ENCODE measurements at regions not wholly inside any gene's neighbourhood (a gene's known extent, or its start where the extent isn't known, plus 50 kb on each side); places are given as distances from the start of the nearest gene placed in this dataset.

DNA sequence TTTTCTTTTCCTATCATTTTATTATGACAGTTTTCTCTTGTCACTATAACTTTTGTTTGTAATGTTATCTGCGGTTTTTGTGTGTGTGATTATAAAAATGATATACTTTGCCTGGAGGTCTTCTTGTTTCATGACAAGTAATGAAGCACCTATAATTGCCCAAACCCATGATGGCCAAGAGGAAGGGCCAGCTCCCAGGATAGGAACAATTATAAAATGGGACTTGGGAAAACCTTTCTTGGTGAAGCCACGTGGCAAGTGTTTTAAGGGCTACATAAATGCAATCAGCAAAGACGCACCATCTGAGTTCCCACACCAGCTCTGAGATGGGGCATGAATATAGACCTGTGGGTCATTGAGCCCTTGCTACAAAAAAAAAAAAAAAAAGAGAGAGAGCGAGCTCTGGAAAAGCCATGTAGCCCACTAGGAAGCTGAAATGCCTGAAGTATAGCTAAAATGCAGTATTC is 462.6 kb upstream of the RUNX1 start:
- TF ChIP-seq YY1 (IDR thresholded peaks at IDR 0.05; ENCODE audit: low read depth) (no peak), CEBPB (IDR thresholded peaks at IDR 0.05) (no peak), CREB1 (IDR thresholded peaks at IDR 0.05; ENCODE audit: low read depth) (no peak), ZBTB7A (IDR thresholded peaks at IDR 0.05; ENCODE audit: low read depth) (no peak), EP300 (IDR thresholded peaks at IDR 0.05; ENCODE audit: borderline replicate concordance) (no peak)
- TF ChIP-seq, protein P1, sequence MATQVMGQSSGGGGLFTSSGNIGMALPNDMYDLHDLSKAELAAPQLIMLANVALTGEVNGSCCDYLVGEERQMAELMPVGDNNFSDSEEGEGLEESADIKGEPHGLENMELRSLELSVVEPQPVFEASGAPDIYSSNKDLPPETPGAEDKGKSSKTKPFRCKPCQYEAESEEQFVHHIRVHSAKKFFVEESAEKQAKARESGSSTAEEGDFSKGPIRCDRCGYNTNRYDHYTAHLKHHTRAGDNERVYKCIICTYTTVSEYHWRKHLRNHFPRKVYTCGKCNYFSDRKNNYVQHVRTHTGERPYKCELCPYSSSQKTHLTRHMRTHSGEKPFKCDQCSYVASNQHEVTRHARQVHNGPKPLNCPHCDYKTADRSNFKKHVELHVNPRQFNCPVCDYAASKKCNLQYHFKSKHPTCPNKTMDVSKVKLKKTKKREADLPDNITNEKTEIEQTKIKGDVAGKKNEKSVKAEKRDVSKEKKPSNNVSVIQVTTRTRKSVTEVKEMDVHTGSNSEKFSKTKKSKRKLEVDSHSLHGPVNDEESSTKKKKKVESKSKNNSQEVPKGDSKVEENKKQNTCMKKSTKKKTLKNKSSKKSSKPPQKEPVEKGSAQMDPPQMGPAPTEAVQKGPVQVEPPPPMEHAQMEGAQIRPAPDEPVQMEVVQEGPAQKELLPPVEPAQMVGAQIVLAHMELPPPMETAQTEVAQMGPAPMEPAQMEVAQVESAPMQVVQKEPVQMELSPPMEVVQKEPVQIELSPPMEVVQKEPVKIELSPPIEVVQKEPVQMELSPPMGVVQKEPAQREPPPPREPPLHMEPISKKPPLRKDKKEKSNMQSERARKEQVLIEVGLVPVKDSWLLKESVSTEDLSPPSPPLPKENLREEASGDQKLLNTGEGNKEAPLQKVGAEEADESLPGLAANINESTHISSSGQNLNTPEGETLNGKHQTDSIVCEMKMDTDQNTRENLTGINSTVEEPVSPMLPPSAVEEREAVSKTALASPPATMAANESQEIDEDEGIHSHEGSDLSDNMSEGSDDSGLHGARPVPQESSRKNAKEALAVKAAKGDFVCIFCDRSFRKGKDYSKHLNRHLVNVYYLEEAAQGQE (IDR thresholded peaks at IDR 0.05; ENCODE audit: low read depth), result no peak

DNA sequence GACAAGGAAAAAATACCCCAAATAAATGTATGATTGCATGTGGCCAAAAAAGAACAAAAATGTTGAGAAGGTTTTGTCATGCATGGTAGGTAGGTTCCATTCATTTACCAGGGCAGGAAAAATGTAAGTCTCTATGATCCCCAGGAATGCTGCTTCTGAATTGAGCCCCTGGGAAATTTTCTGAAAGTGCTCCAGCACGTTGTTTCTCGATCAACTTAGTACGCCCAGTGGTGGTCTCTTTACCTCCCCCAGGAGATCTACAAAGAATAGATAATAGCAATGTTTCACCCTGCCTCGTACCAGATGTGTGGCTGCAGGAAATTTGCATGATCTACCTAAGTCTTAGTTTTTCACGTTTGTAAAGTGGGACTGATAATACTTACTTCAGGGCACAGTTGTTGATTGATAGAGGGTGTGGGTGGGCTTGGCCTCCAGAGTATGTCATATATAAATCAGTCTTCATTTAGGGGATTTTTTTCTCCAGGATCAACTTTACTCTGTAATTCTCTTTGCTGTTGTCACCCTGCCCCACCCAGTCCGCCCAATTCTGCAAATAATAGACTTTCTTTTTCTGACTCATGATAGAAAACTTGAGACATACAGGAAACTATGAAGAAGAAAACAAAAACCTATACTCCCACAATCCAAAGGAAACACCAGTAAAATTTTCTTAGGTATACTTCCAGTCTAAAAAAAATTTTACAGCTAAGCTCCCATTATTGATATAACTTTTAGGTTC is 462.0 kb upstream of the RUNX1 start:
- TF ChIP-seq RAD21 (IDR thresholded peaks at IDR 0.05; ENCODE audit: low read depth) (no peak), EP300 (IDR thresholded peaks at IDR 0.05; ENCODE audit: borderline replicate concordance) (no peak), NFIC (IDR thresholded peaks at IDR 0.05) (no peak), CREB1 (IDR thresholded peaks at IDR 0.05; ENCODE audit: low read depth) (no peak), TEAD4 (IDR thresholded peaks at IDR 0.05) (no peak), TAF1 (IDR thresholded peaks at IDR 0.05; ENCODE audit: low read depth) (no peak), CEBPB (IDR thresholded peaks at IDR 0.05) (no peak), FOXM1 (IDR thresholded peaks at IDR 0.05; ENCODE audit: borderline replicate concordance, low read depth) (no peak)
- TF ChIP-seq, protein P2, sequence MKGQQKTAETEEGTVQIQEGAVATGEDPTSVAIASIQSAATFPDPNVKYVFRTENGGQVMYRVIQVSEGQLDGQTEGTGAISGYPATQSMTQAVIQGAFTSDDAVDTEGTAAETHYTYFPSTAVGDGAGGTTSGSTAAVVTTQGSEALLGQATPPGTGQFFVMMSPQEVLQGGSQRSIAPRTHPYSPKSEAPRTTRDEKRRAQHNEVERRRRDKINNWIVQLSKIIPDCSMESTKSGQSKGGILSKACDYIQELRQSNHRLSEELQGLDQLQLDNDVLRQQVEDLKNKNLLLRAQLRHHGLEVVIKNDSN (IDR thresholded peaks at IDR 0.05), result no peak
- TF ChIP-seq, protein P1 (IDR thresholded peaks at IDR 0.05; ENCODE audit: low read depth), result no peak
- TF ChIP-seq, protein P3, sequence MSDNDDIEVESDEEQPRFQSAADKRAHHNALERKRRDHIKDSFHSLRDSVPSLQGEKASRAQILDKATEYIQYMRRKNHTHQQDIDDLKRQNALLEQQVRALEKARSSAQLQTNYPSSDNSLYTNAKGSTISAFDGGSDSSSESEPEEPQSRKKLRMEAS (IDR thresholded peaks at IDR 0.05), result no peak

DNA sequence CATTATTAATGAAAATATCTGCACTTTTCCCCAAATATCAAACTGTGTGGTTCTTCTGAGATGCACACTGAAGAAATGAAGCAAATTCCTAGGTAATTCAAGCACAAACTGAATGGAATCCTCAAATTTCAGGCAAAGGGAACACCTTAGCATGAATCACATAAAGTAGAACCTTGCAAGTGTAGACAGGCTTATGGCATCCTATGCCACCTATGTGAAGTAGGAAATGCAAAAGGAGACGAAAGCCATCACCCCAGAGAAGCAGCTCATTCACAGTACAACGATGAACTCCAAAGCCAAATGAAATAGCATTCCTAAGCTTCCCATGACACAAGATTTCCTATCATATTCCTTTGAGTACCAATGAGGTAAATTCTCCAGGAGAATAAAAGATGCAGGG is 461.2 kb upstream of the RUNX1 start:
- TF ChIP-seq CEBPB (IDR thresholded peaks at IDR 0.05) (no peak), CREB1 (IDR thresholded peaks at IDR 0.05; ENCODE audit: low read depth) (no peak), EP300 (IDR thresholded peaks at IDR 0.05; ENCODE audit: borderline replicate concordance) (no peak), YY1 (IDR thresholded peaks at IDR 0.05; ENCODE audit: low read depth) (no peak), TAF1 (IDR thresholded peaks at IDR 0.05; ENCODE audit: low read depth) (no peak), ZBTB7A (IDR thresholded peaks at IDR 0.05; ENCODE audit: low read depth) (no peak), NFIC (IDR thresholded peaks at IDR 0.05) (no peak), RAD21 (IDR thresholded peaks at IDR 0.05; ENCODE audit: low read depth) (no peak), FOXM1 (IDR thresholded peaks at IDR 0.05; ENCODE audit: borderline replicate concordance, low read depth) (no peak), TCF12 (IDR thresholded peaks at IDR 0.05; ENCODE audit: low read depth) (no peak), TEAD4 (IDR thresholded peaks at IDR 0.05) (no peak), EGR1 (IDR thresholded peaks at IDR 0.05) (no peak)
- TF ChIP-seq, protein P3 (IDR thresholded peaks at IDR 0.05), result no peak
- TF ChIP-seq, protein P2 (IDR thresholded peaks at IDR 0.05), result no peak
- TF ChIP-seq, protein P1 (IDR thresholded peaks at IDR 0.05; ENCODE audit: low read depth), result no peak

DNA sequence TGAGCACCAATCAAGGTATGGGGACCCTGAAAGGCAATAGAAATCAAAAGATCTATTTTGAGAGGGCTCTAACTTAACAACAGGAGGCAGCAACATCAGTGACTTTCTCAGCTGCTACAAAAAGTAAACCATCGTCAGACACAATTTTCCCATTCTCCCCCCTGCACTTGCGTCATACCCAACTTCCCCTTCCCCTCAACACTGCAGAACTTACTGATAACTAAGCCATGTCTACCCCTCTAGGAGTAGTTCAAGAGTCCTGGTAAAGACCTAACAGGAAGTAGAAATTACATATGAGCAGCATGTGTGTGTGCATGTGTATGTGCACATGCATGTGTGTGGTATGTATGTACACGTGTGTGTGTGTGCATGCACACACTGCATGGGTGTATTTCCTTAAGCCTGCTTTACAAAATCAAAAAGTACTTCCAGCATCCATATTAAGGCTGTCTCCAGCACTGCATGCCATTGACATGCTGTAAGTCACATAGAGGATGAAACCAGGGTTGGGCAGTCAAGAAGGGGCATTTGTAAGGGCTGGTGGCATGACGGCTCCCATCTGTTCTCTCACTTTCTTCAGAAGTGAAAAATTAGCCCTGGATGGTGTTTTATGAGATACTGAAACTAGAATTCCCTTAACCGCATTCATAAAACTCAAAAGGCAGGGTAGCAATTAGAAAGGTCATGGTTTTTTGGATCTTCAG is 460.1 kb upstream of the RUNX1 start:
- TF ChIP-seq YY1 (IDR thresholded peaks at IDR 0.05; ENCODE audit: low read depth), result no peak
- TF ChIP-seq, protein P3 (IDR thresholded peaks at IDR 0.05), result no peak
- no peak for TF ChIP-seq CREB1 (IDR thresholded peaks at IDR 0.05; ENCODE audit: low read depth)
- TF ChIP-seq EP300 (IDR thresholded peaks at IDR 0.05; ENCODE audit: borderline replicate concordance), result no peak
- TF ChIP-seq RAD21 (IDR thresholded peaks at IDR 0.05; ENCODE audit: low read depth), result no peak
- TF ChIP-seq, protein P2 (IDR thresholded peaks at IDR 0.05), result no peak
- no peak for TF ChIP-seq FOXM1 (IDR thresholded peaks at IDR 0.05; ENCODE audit: borderline replicate concordance, low read depth)
- TF ChIP-seq TCF12 (IDR thresholded peaks at IDR 0.05; ENCODE audit: low read depth), result no peak
- TF ChIP-seq, protein P1 (IDR thresholded peaks at IDR 0.05; ENCODE audit: low read depth), result no peak
- no peak for TF ChIP-seq ZBTB7A (IDR thresholded peaks at IDR 0.05; ENCODE audit: low read depth)
- no peak for TF ChIP-seq EGR1 (IDR thresholded peaks at IDR 0.05)
- TF ChIP-seq TEAD4 (IDR thresholded peaks at IDR 0.05), result no peak
- TF ChIP-seq CEBPB (IDR thresholded peaks at IDR 0.05), result no peak
- no peak for TF ChIP-seq NFIC (IDR thresholded peaks at IDR 0.05)
- no peak for TF ChIP-seq TAF1 (IDR thresholded peaks at IDR 0.05; ENCODE audit: low read depth)

Measured in Ishikawa (cell line).